Tibial artery (tissue), 4 donors: ENCODE measurements at regions not wholly inside any gene's neighbourhood (a gene's known extent, or its start where the extent isn't known, plus 50 kb on each side); places are given as distances from the start of the nearest gene placed in this dataset.

ENCODE experiments used
- DNase-seq, 2 donors: peaks; one replicate each; pipeline ENCODE4 v3.0.0-alpha.2; 2019
- H3K27ac ChIP-seq, 2 donors: fragments of 200-600 bp; sonication (generic) in 1 of 2; 1 replicate in 1 of 2; 2 replicates in 1 of 2; pipeline ENCODE4 v1.5.1; 2018 to 2019; ENCODE audit warnings: mild to moderate bottlenecking in 1 of 2
- H3K27me3 ChIP-seq, 2 donors: fragments of 200-600 bp; sonication (generic) in 1 of 2; one replicate each; pipeline versions ENCODE4 v1.5.1 to v1.6.0; 2016 to 2019
- H3K36me3 ChIP-seq, 3 donors: fragments of 200-600 bp; sonication (generic) in 2 of 3; one replicate each; pipeline ENCODE4 v1.5.1; 2016 to 2019; ENCODE audit warnings: mild to moderate bottlenecking in 2 of 3
- H3K4me1 ChIP-seq, 4 donors: fragments of 200-600 bp; sonication (generic) in 2 of 4; 1 replicate in 3 of 4; 2 replicates in 1 of 4; pipeline ENCODE4 v1.5.1; 2016 to 2019
- H3K4me3 ChIP-seq, 2 donors: fragments of 200-600 bp; sonication (generic) in 1 of 2; 1 replicate in 1 of 2; 2 replicates in 1 of 2; pipeline ENCODE4 v1.5.1; 2018 to 2019; ENCODE audit warnings: mild to moderate bottlenecking in 2 of 2
- H3K9me3 ChIP-seq, 3 donors: fragments of 200-600 bp; sonication (generic) in 1 of 3; one replicate each; pipeline ENCODE4 v1.5.1; 2016 to 2019
- intact Hi-C: fragments of 100-400 bp; cut with DNase I; formaldehyde crosslinking; loops from one replicate; pipeline ENCODE4 v1.15.0; 2023; ENCODE audit warnings: low total_unique reads
- TF ChIP-seq, protein P1 (sequence below), 2 experiments: fragments of 200-600 bp in 1 of 2; fragments of 450-650 bp in 1 of 2; IDR thresholded peaks; one replicate each; pipeline ENCODE4 v1.5.1; 2017 to 2019; ENCODE audit warnings: antibody characterized with exemption in 2 of 2, mild to moderate bottlenecking in 1 of 2, moderate library complexity in 1 of 2

DNA sequence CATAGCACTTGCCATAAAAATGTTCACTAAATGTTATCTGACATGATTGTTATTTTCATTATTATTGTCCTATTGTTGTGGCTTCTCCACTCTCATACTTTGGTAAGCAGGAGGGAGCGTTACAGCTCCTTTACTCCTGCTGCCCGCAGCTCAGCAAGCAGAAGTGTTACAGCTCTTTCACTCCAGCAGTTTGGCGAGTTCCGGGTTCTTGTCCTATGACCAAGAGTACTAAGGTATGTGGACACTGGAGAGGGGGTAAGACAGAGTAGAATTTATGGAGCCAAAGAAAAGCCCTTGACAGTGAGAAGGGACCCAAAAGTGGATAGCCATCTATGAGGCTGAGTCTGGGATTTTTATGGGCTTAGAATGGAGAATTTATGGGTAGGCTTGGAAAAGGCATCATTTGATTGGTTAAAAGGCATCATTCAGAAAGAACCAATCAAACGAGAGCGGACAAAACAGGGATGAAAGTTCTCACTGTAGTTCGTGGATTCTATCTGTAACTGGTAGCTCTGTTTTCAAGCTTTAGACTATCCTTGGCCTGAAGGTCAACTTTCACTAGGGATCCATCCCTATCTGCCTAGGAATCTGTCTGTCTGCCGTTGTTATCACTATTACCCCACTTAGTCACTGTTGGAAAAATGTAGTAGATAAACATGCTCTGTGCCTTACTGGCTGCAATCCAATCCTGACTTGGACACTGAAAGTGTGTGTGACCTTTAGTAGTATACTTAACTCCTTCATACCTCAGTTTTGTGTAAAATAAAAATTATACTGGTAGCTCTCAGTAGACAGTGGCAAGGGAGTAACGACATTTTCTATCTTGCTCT lies 545.6 kb upstream of the LCORL start:
- Histone ChIP-seq H3K27ac (no peak overlapping the region), H3K36me3 (no peaks in the 10 kb centered on the region), H3K4me3 (no peak overlapping the region), H3K27me3 (no peaks in the 10 kb centered on the region), H3K9me3 (no peaks in the 10 kb centered on the region), H3K4me1 (no peaks in the 10 kb centered on the region)
- intact Hi-C loops: no loop called here
- TF ChIP-seq, protein P1, sequence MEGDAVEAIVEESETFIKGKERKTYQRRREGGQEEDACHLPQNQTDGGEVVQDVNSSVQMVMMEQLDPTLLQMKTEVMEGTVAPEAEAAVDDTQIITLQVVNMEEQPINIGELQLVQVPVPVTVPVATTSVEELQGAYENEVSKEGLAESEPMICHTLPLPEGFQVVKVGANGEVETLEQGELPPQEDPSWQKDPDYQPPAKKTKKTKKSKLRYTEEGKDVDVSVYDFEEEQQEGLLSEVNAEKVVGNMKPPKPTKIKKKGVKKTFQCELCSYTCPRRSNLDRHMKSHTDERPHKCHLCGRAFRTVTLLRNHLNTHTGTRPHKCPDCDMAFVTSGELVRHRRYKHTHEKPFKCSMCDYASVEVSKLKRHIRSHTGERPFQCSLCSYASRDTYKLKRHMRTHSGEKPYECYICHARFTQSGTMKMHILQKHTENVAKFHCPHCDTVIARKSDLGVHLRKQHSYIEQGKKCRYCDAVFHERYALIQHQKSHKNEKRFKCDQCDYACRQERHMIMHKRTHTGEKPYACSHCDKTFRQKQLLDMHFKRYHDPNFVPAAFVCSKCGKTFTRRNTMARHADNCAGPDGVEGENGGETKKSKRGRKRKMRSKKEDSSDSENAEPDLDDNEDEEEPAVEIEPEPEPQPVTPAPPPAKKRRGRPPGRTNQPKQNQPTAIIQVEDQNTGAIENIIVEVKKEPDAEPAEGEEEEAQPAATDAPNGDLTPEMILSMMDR (IDR thresholded peaks at IDR 0.05): no peak
- no peak for DNase-seq

DNA sequence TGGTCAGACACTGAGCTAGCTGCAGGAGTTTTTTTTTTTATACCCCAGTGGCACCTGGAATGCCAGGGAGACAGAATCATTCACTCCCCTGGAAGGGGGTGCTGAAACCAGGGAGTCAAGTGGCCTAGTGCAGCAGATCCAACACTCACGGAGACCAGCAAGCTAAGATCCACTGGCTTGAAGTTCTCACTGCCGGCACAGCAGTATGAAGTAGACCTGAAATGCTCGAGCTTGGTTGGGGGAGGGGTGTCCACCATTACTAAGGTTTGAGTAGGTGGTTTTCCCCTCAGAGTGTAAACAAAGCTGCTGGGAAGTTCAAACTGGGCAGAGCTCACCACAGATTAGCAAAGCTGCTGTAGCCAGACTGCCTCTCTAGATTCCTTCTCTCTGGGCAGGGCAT lies 537.9 kb upstream of the LCORL start:
- Histone ChIP-seq H3K4me1 (no peaks in the 10 kb centered on the region), H3K27me3 (no peaks in the 10 kb centered on the region), H3K36me3 (no peaks in the 10 kb centered on the region), H3K9me3 (no peaks in the 10 kb centered on the region), H3K4me3 (no peak overlapping the region), H3K27ac (no peak overlapping the region)
- DNase-seq: no peak
- TF ChIP-seq, protein P1 (IDR thresholded peaks at IDR 0.05): no peak
- intact Hi-C loops: no loop called here

DNA sequence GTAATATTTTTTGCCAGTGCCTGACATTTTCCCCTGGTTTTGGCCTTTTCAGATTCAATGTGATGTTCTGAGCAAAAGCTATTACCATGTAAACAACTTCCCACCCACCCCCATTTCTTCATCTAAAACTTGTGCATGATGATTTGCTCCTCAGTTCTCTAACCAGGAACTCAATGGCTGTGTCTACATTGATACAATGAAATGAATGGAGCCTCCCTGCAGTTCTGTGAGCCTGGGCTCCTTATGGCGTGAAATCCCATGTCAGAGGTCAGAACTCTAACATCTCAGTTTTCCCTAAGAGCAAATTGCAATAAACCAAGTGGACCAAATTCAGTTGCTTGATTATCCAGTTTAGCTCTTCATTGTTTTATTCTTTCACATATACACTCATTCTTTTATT lies 534.8 kb upstream of the LCORL start:
- TF ChIP-seq, protein P1 (IDR thresholded peaks at IDR 0.05): no peak
- DNase-seq: no peak
- Histone ChIP-seq H3K4me1 (no peaks in the 10 kb centered on the region), H3K9me3 (no peaks in the 10 kb centered on the region), H3K27ac (no peak overlapping the region), H3K36me3 (no peaks in the 10 kb centered on the region), H3K27me3 (no peaks in the 10 kb centered on the region), H3K4me3 (no peak overlapping the region)
- intact Hi-C loops: no loop called here

GRCh38 chr4:18540349-18540748 lies 518.8 kb upstream of the LCORL start:
- DNase-seq: no peak
- Histone ChIP-seq H3K36me3 (no peaks in the 10 kb centered on the region), H3K9me3 (no peaks in the 10 kb centered on the region), H3K4me1 (no peaks in the 10 kb centered on the region), H3K27ac (no peak overlapping the region), H3K4me3 (no peak overlapping the region), H3K27me3 (no peaks in the 10 kb centered on the region)
- intact Hi-C loops: no loop called here
- TF ChIP-seq, protein P1 (IDR thresholded peaks at IDR 0.05): no peak

DNA sequence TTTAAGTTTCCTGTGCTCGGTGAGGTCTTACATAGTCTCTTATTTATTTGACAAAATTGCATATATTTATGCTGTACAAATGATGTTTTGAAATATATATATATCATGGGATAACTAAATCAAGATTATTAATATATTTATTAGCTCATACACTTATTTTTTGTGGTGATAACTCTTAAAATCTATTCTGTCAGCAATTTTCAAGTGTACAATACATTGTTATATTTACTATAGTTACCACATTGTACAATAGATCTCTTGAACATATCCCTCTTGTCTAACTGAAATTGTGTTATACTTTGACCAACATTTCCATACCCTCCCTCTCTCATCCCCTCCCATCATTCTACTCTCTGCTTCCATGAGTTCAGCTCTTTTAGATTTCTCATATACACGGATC lies 516.6 kb upstream of the LCORL start:
- Histone ChIP-seq H3K9me3 (no peaks in the 10 kb centered on the region), H3K27me3 (no peaks in the 10 kb centered on the region), H3K36me3 (no peaks in the 10 kb centered on the region), H3K4me3 (no peak overlapping the region), H3K4me1 (no peaks in the 10 kb centered on the region), H3K27ac (no peak overlapping the region)
- intact Hi-C loops: no loop called here
- DNase-seq: no peak
- TF ChIP-seq, protein P1 (IDR thresholded peaks at IDR 0.05): no peak
